ENCODE measurements at regions not wholly inside any gene's neighbourhood (a gene's known extent, or its start where the extent isn't known, plus 50 kb on each side); places are given as distances from the start of the nearest gene placed in this dataset.

DNA sequence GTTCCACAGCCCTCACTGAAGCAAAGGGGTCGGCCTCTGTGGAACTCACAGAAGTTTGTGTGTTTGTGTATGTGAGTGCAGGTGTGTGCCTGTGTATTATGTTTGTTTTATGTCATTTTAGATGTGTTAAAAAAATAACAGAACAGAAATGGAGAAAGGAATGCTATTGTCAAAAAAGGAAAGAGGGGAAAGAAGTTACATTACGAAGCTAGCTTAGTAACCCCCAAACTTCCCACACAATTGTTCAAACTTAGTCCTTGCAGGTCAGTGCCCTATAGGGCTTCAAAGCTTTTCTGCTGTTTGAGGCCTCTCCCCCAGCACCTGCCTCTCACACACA lies 1505.6 kb upstream of the SLC10A2 start:
- TF ChIP-seq POLR2A (IDR thresholded peaks at IDR 0.05; ENCODE audit: low read depth, low read length) = no peak
- TF ChIP-seq POLR2AphosphoS5 (IDR thresholded peaks at IDR 0.05; ENCODE audit: low read depth, low read length) = no peak
- no peak for TF ChIP-seq SPI1 (IDR thresholded peaks at IDR 0.05; ENCODE audit: low read depth, low read length)
- no peak for TF ChIP-seq TAF1 (IDR thresholded peaks at IDR 0.05; ENCODE audit: low read depth, low read length)
- no peak for TF ChIP-seq POU2F2 (IDR thresholded peaks at IDR 0.05; ENCODE audit: low read depth, low read length)

All from GM12891 (cell line).